GM10266 (cell line): ENCODE measurements at regions not wholly inside any gene's neighbourhood (a gene's known extent, or its start where the extent isn't known, plus 50 kb on each side); places are given as distances from the start of the nearest gene placed in this dataset.

Experiments
- DNase-seq: peaks from one replicate; pipeline ENCODE4 v3.0.0; 2012; ENCODE audit errors: extremely low spot score
- TF ChIP-seq, protein P1 (sequence below): IDR thresholded peaks from 2 replicates; pipeline ENCODE4 v1.5.1; 2012; ENCODE audit warnings: mild to moderate bottlenecking, low read depth; ENCODE audit not compliant: control insufficient read depth, insufficient read depth; ENCODE audit errors: missing control alignments

- TF ChIP-seq, protein P1, sequence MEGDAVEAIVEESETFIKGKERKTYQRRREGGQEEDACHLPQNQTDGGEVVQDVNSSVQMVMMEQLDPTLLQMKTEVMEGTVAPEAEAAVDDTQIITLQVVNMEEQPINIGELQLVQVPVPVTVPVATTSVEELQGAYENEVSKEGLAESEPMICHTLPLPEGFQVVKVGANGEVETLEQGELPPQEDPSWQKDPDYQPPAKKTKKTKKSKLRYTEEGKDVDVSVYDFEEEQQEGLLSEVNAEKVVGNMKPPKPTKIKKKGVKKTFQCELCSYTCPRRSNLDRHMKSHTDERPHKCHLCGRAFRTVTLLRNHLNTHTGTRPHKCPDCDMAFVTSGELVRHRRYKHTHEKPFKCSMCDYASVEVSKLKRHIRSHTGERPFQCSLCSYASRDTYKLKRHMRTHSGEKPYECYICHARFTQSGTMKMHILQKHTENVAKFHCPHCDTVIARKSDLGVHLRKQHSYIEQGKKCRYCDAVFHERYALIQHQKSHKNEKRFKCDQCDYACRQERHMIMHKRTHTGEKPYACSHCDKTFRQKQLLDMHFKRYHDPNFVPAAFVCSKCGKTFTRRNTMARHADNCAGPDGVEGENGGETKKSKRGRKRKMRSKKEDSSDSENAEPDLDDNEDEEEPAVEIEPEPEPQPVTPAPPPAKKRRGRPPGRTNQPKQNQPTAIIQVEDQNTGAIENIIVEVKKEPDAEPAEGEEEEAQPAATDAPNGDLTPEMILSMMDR = no peak
- no peak for DNase-seq
Measured at GRCh38 chr7:41135511-41135910, 567.4 kb downstream of the INHBA start.

- TF ChIP-seq, protein P1 = no peak
- DNase-seq = peak; percentile 52
Measured at GRCh38 chr7:41134300-41135255, 568.3 kb downstream of the INHBA start.

DNA sequence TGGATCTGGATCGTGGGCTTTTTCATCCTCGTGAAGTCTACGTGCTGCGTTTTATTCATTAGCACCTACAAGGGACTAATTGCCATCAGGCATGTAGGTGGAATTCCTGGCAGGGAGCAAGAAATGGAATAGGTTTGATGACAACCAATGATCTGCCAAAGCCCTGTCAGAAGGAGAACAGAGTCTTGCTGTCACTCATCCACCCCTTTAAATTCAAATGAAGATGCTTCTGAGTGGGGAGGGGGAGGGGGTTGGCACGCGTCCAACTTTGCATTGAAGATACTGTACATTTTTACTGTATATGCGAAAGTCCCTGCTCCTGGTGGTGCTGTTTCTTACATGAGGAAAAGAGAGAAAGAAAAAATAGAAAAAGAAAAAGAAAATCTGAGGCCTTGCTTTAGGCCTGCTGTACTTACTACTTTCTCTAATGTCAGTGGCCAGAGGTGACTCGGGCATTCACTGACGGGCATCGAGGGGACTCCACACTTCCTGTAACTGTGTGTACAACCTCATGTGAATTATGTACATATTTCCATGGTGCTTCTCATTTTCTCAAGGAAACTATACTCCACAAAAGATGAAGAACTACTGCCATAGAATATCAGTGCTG lies 569.1 kb downstream of the INHBA start:
- no peak for DNase-seq
- TF ChIP-seq, protein P1 = no peak

DNA sequence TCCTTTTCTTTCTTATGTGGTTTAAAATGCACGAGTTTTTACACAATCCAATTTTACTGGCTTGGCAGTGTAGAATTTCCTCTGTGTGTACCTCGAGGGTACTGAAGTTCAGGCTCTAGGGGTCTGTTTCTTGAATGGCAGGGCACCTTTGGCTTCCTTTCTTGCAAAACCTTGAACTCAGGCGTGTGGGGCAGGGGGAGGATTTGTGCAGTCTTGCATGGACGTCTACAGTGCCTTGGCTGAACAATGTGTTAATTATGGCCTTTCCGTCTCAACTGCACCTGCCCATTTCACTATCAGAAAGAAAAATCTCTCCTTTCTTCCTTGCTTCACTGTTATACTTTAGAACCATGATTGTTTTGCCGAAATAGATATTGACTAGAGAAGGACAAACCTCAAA lies 570.9 kb downstream of the INHBA start:
- DNase-seq = no peak
- TF ChIP-seq, protein P1 = no peak

GRCh38 chr7:41130561-41131236 lies 572.2 kb downstream of the INHBA start:
- no peak for DNase-seq
- TF ChIP-seq, protein P1 = no peak

- TF ChIP-seq, protein P1 = no peak
- no peak for DNase-seq
Measured at GRCh38 chr7:41130086-41130485, 572.8 kb downstream of the INHBA start.
